Uterus (tissue), 2 donors: ENCODE measurements at regions not wholly inside any gene's neighbourhood (a gene's known extent, or its start where the extent isn't known, plus 50 kb on each side); places are given as distances from the start of the nearest gene placed in this dataset.

ENCODE experiments used
- CTCF ChIP-seq, 4 experiments: fragments of 200-600 bp in 2 of 4; fragments of 450-650 bp in 2 of 4; sonication (generic) in 2 of 4; IDR thresholded peaks; one replicate each; pipeline ENCODE4 v1.5.1; 2016 to 2019; ENCODE audit warnings: antibody characterized with exemption in 4 of 4, mild to moderate bottlenecking in 2 of 4, moderate library complexity in 1 of 4
- POLR2A ChIP-seq, 2 donors: fragments of 450-650 bp; IDR thresholded peaks; one replicate each; pipeline ENCODE4 v1.6.1; 2016; ENCODE audit warnings: antibody characterized with exemption in 2 of 2, mild to moderate bottlenecking in 1 of 2, moderate library complexity in 1 of 2

GRCh38 chr4:123299212-123299691 lies 97.3 kb upstream of the SPRY1 start:
- TF ChIP-seq CTCF (IDR thresholded peaks at IDR 0.05) = no peak
- no peak for TF ChIP-seq POLR2A (IDR thresholded peaks at IDR 0.05)
